ENCODE measurements at regions not wholly inside any gene's neighbourhood (a gene's known extent, or its start where the extent isn't known, plus 50 kb on each side); places are given as distances from the start of the nearest gene placed in this dataset.

DNA sequence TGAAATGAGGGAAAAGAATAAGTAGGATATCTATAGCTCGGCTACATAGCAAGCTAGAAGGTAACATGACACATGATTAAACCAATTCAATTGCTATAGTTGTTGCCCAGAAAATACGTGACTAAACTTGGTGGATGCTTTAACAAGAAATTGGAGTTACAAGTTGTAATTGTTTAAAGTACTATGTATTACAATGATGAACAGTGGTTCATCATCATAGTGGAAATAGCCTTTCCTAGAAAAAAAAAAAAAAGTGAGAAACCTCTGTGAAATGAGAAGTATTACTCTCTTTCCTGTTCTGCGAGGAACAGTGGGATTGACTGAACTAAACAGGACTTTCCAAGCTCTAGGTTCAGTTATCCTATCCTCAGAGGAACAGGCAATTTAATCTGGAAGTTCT, 209.7 kb upstream of the KLF3 start:
- CTCF ChIA-PET = no interaction called here
- Histone ChIP-seq H4K20me1 (ENCODE audit: control insufficient read depth, insufficient read depth, low read length, poor library complexity, severe bottlenecking) (no peaks in the 10 kb centered on the region), H3K9me3 (ENCODE audit: control extremely low read depth in 1 of 3, control insufficient read depth in 2 of 3, insufficient read depth in 1 of 3, low read length in 2 of 3) (peaks cover 0 to 1% (median 0%) of the 10 kb centered on the region in 3 donors), H3K27ac (ENCODE audit: low read length in 2 of 2) (no peak overlapping the region), H3K9ac (ENCODE audit: low read length) (no peak overlapping the region), H3K4me2 (replicated peaks; ENCODE audit: low read depth, low read length, poor library complexity, severe bottlenecking) (no peak overlapping the region), H2AFZ (ENCODE audit: insufficient read depth, low read depth, low read length, poor library complexity, severe bottlenecking) (no peak overlapping the region), H3K79me2 (ENCODE audit: control insufficient read depth, insufficient read depth, low read length) (no peaks in the 10 kb centered on the region), H3K4me1 (ENCODE audit: control insufficient read depth in 2 of 2, insufficient read depth in 2 of 2, low read length in 2 of 2) (no peaks in the 10 kb centered on the region), H3K4me3 (ENCODE audit: control extremely low read depth in 1 of 5, extremely low read depth in 1 of 5, insufficient read depth in 1 of 5, low read depth in 2 of 5, low read length in 4 of 5) (no peak overlapping the region), H3K27me3 (replicated peaks in 1 of 4; ENCODE audit: control extremely low read depth in 1 of 4, control insufficient read depth in 3 of 4, insufficient read depth in 4 of 4, low read length in 3 of 4) (peaks cover 0 to 3% (median 0%) of the 10 kb centered on the region in 4 experiments), H3K36me3 (replicated peaks in 1 of 2; ENCODE audit: control extremely low read depth in 1 of 2, control insufficient read depth in 1 of 2, extremely low read depth in 1 of 2, insufficient read depth in 2 of 2, low read length in 1 of 2) (no peaks in the 10 kb centered on the region)
- peaks cover 3% of the 10 kb centered on the region for H3K9me3 Mint-ChIP-seq (ENCODE audit: insufficient read depth)
- no peak overlapping the region for H3K4me3 Mint-ChIP-seq
- intact Hi-C loops (cut with micrococcal nuclease) = no loop called here
- peaks cover 22% of the 10 kb centered on the region for H3K27me3 Mint-ChIP-seq
- no peaks in the 10 kb centered on the region for H3K4me1 Mint-ChIP-seq
- DNase-seq (no peak), ATAC-seq (ENCODE audit: low read depth) (no peak)
- H3K27ac Mint-ChIP-seq = no peak overlapping the region
- POLR2A ChIA-PET = no interaction called here
- no CpG with 5 or more reads among the region's 3 CpGs for WGBS (ENCODE audit: insufficient coverage)
- TF ChIP-seq EZH2 (IDR thresholded peaks at IDR 0.05; ENCODE audit: borderline replicate concordance, insufficient read depth, low read depth, low read length, poor library complexity, severe bottlenecking) = no peak
- TF ChIP-seq, protein P1, sequence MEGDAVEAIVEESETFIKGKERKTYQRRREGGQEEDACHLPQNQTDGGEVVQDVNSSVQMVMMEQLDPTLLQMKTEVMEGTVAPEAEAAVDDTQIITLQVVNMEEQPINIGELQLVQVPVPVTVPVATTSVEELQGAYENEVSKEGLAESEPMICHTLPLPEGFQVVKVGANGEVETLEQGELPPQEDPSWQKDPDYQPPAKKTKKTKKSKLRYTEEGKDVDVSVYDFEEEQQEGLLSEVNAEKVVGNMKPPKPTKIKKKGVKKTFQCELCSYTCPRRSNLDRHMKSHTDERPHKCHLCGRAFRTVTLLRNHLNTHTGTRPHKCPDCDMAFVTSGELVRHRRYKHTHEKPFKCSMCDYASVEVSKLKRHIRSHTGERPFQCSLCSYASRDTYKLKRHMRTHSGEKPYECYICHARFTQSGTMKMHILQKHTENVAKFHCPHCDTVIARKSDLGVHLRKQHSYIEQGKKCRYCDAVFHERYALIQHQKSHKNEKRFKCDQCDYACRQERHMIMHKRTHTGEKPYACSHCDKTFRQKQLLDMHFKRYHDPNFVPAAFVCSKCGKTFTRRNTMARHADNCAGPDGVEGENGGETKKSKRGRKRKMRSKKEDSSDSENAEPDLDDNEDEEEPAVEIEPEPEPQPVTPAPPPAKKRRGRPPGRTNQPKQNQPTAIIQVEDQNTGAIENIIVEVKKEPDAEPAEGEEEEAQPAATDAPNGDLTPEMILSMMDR (IDR thresholded peaks at IDR 0.05) = no peak

DNA sequence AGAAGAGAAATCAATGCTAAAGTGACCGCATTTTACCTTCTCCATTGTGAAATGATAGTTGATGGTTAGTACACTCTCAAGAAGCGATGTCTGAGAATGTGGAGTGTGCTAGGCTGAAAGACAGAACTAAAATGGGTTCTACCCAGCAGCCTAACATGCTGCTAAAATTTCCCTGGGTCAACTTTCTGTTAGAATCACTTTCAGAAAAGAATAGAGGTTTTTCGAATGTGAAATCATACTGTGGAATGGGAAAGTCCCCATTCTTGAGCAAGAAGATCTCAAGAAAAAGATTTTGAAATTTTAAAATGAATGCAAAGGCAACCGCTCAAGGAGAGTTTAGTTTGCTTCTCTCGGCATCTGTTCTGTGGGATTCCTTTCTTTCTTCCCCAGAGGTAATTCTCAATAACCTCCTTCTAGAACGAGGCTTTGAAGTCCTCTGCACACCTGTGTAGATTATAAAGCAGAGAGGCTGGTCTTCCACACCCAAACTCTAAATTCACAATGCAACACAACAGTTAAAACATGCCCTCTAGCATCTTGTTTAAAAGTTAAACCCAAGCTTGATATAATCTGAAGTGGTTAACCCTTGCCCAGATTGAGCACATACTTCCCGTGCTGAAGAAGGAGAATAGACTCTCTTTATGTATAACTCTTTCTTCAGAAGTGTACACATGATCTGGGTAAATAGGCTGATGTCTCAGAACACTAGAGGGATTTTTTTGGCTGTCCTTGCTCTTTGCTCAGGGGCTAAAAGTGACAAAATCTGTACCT, 208.7 kb upstream of the KLF3 start:
- Histone ChIP-seq H3K27me3 (replicated peaks in 1 of 4; ENCODE audit: control extremely low read depth in 1 of 4, control insufficient read depth in 3 of 4, insufficient read depth in 4 of 4, low read length in 3 of 4) (peaks cover 0 to 3% (median 0%) of the 10 kb centered on the region in 4 experiments), H3K9me3 (ENCODE audit: control extremely low read depth in 1 of 3, control insufficient read depth in 2 of 3, insufficient read depth in 1 of 3, low read length in 2 of 3) (no peaks in the 10 kb centered on the region), H3K4me3 (ENCODE audit: control extremely low read depth in 1 of 5, extremely low read depth in 1 of 5, insufficient read depth in 1 of 5, low read depth in 2 of 5, low read length in 4 of 5) (no peak overlapping the region), H3K9ac (ENCODE audit: low read length) (no peak overlapping the region), H2AFZ (ENCODE audit: insufficient read depth, low read depth, low read length, poor library complexity, severe bottlenecking) (no peak overlapping the region), H3K4me2 (replicated peaks; ENCODE audit: low read depth, low read length, poor library complexity, severe bottlenecking) (no peak overlapping the region), H3K4me1 (ENCODE audit: control insufficient read depth in 2 of 2, insufficient read depth in 2 of 2, low read length in 2 of 2) (no peaks in the 10 kb centered on the region), H3K36me3 (replicated peaks in 1 of 2; ENCODE audit: control extremely low read depth in 1 of 2, control insufficient read depth in 1 of 2, extremely low read depth in 1 of 2, insufficient read depth in 2 of 2, low read length in 1 of 2) (no peaks in the 10 kb centered on the region), H3K27ac (ENCODE audit: low read length in 2 of 2) (no peak overlapping the region), H4K20me1 (ENCODE audit: control insufficient read depth, insufficient read depth, low read length, poor library complexity, severe bottlenecking) (no peaks in the 10 kb centered on the region), H3K79me2 (ENCODE audit: control insufficient read depth, insufficient read depth, low read length) (no peaks in the 10 kb centered on the region)
- TF ChIP-seq, protein P1 (IDR thresholded peaks at IDR 0.05) = no peak
- TF ChIP-seq EZH2 (IDR thresholded peaks at IDR 0.05; ENCODE audit: borderline replicate concordance, insufficient read depth, low read depth, low read length, poor library complexity, severe bottlenecking) = no peak
- POLR2A ChIA-PET = no interaction called here
- no peak for DNase-seq
- intact Hi-C loops (cut with micrococcal nuclease) = no loop called here
- Mint-ChIP-seq H3K4me1 (no peaks in the 10 kb centered on the region), H3K4me3 (no peak overlapping the region), H3K27me3 (peaks cover 19% of the 10 kb centered on the region), H3K27ac (no peak overlapping the region), H3K9me3 (ENCODE audit: insufficient read depth) (peaks cover 3% of the 10 kb centered on the region)
- CTCF ChIA-PET = no interaction called here
- WGBS (ENCODE audit: insufficient coverage) = no CpG with 5 or more reads among the region's 7 CpGs
- no peak for ATAC-seq (ENCODE audit: low read depth)

All from B cell (primary cell).